Activated CD8-positive, alpha-beta memory T cell treated with anti-CD3 and anti-CD28 coated beads for 4 hours (primary cell): ENCODE measurements at regions not wholly inside any gene's neighbourhood (a gene's known extent, or its start where the extent isn't known, plus 50 kb on each side); places are given as distances from the start of the nearest gene placed in this dataset.
"Not testable (repeated sequence)": the region's sequence is repeated elsewhere in the genome, so short reads cannot be mapped to it uniquely, and the experiment has no call there.

Source experiments
- DNase-seq, 2 donors: peaks; one replicate each; pipeline ENCODE4 v3.0.0-alpha.2; 2020; ENCODE audit warnings: low read depth in 2 of 2

- no peak for DNase-seq
Measured at GRCh38 chr19:28103921-28104320, 1109.0 kb downstream of the UQCRFS1 start.

- not testable (repeated sequence) for DNase-seq
Measured at GRCh38 chr19:28084659-28085157, 1128.2 kb downstream of the UQCRFS1 start.

- no peak for DNase-seq
Measured at GRCh38 chr19:28076628-28077027, 1136.3 kb downstream of the UQCRFS1 start.

GRCh38 chr19:28075229-28075628 lies 1137.7 kb downstream of the UQCRFS1 start:
- no peak for DNase-seq

GRCh38 chr19:28074773-28075172 lies 1138.2 kb downstream of the UQCRFS1 start:
- no peak for DNase-seq

- DNase-seq = no peak
Measured at GRCh38 chr19:28067882-28068281, 1145.1 kb downstream of the UQCRFS1 start.

GRCh38 chr19:28066988-28067387 lies 1146.0 kb downstream of the UQCRFS1 start:
- no peak for DNase-seq

GRCh38 chr19:28066161-28066560 lies 1146.8 kb downstream of the UQCRFS1 start:
- DNase-seq = no peak

- DNase-seq = no peak
Measured at GRCh38 chr19:28065026-28065425, 1147.9 kb downstream of the UQCRFS1 start.

GRCh38 chr19:28063702-28064101 lies 1149.2 kb downstream of the UQCRFS1 start:
- DNase-seq = no peak

- no peak for DNase-seq
Measured at GRCh38 chr19:28061111-28061510, 1151.8 kb downstream of the UQCRFS1 start.

- DNase-seq = not testable (repeated sequence)
Measured at GRCh38 chr19:28057026-28057425, 1155.9 kb downstream of the UQCRFS1 start.

- no peak for DNase-seq
Measured at GRCh38 chr19:28051047-28051446, 1161.9 kb downstream of the UQCRFS1 start.

- DNase-seq = no peak
Measured at GRCh38 chr19:28049875-28050274, 1163.1 kb downstream of the UQCRFS1 start.

- DNase-seq = no peak
Measured at GRCh38 chr19:28046932-28047331, 1166.0 kb downstream of the UQCRFS1 start.

- no peak for DNase-seq
Measured at GRCh38 chr19:28045621-28046020, 1167.3 kb downstream of the UQCRFS1 start.

GRCh38 chr19:28044477-28044876 lies 1168.5 kb downstream of the UQCRFS1 start:
- no peak for DNase-seq

- DNase-seq = no peak
Measured at GRCh38 chr19:28042516-28042915, 1170.4 kb downstream of the UQCRFS1 start.

- no peak for DNase-seq
Measured at GRCh38 chr19:28039677-28040381, 1173.1 kb downstream of the UQCRFS1 start.

- no peak for DNase-seq
Measured at GRCh38 chr19:28037186-28037585, 1175.8 kb downstream of the UQCRFS1 start.

- no peak for DNase-seq
Measured at GRCh38 chr19:28036486-28036885, 1176.5 kb downstream of the UQCRFS1 start.

GRCh38 chr19:28034936-28035335 lies 1178.0 kb downstream of the UQCRFS1 start:
- DNase-seq = no peak

- no peak for DNase-seq
Measured at GRCh38 chr19:28028881-28029444, 1184.0 kb downstream of the UQCRFS1 start.
